ENCODE measurements at regions not wholly inside any gene's neighbourhood (a gene's known extent, or its start where the extent isn't known, plus 50 kb on each side); places are given as distances from the start of the nearest gene placed in this dataset.

- TF ChIP-seq ZC3H10 (CRISPR knock-in tag; IDR thresholded peaks at IDR 0.05) (no peak), ZFP30 (CRISPR knock-in tag; IDR thresholded peaks at IDR 0.05) (no peak), ESRRG (CRISPR knock-in tag; IDR thresholded peaks at IDR 0.05) (no peak), SNAI2 (CRISPR knock-in tag; IDR thresholded peaks at IDR 0.05) (no peak), PATZ1 (CRISPR knock-in tag; IDR thresholded peaks at IDR 0.05; ENCODE audit: borderline replicate concordance) (no peak), CREB5 (CRISPR knock-in tag; IDR thresholded peaks at IDR 0.05; ENCODE audit: low read depth) (no peak)
- ATAC-seq: no peak; the same call in 2 of the 3 replicates
These were observed 181.1 kb upstream of the SH3BP4 start for GRCh38 chr2:234770715-234771141.

- TF ChIP-seq TCF4 (CRISPR knock-in tag; IDR thresholded peaks at IDR 0.05; ENCODE audit: borderline replicate concordance): no peak
- TF ChIP-seq ISL1 (CRISPR knock-in tag; IDR thresholded peaks at IDR 0.05): 0 out of 2 replicates have a peak, but pooled peaks have one; percentile 14
- 0 out of 2 replicates have a peak, but pooled peaks have one; percentile 56 for TF ChIP-seq ZNF70 (CRISPR knock-in tag; IDR thresholded peaks at IDR 0.05)
- peak; percentile 78 for ATAC-seq
These were observed 181.7 kb upstream of the SH3BP4 start for GRCh38 chr2:234770031-234770506.

GRCh38 chr2:234768608-234769196, 183.1 kb upstream of the SH3BP4 start:
- TF ChIP-seq RARB (CRISPR knock-in tag; IDR thresholded peaks at IDR 0.05) (no peak), ZNF70 (CRISPR knock-in tag; IDR thresholded peaks at IDR 0.05) (no peak), CSDC2 (CRISPR knock-in tag; IDR thresholded peaks at IDR 0.05) (no peak), ZC3H10 (CRISPR knock-in tag; IDR thresholded peaks at IDR 0.05) (no peak), TOX (CRISPR knock-in tag; IDR thresholded peaks at IDR 0.05; ENCODE audit: borderline replicate concordance) (no peak), SNAI2 (CRISPR knock-in tag; IDR thresholded peaks at IDR 0.05) (no peak), ISL1 (CRISPR knock-in tag; IDR thresholded peaks at IDR 0.05) (no peak), ZNF8 (CRISPR knock-in tag; IDR thresholded peaks at IDR 0.05) (no peak), ZFP30 (CRISPR knock-in tag; IDR thresholded peaks at IDR 0.05) (no peak), PPARA (CRISPR knock-in tag; IDR thresholded peaks at IDR 0.05; ENCODE audit: borderline replicate concordance) (no peak), ESRRG (CRISPR knock-in tag; IDR thresholded peaks at IDR 0.05) (no peak), CREB5 (CRISPR knock-in tag; IDR thresholded peaks at IDR 0.05; ENCODE audit: low read depth) (no peak), ZNF565 (CRISPR knock-in tag; conservative IDR thresholded peaks at IDR 0.05; ENCODE audit: low read depth) (no peak)
- ATAC-seq: no peak

DNA sequence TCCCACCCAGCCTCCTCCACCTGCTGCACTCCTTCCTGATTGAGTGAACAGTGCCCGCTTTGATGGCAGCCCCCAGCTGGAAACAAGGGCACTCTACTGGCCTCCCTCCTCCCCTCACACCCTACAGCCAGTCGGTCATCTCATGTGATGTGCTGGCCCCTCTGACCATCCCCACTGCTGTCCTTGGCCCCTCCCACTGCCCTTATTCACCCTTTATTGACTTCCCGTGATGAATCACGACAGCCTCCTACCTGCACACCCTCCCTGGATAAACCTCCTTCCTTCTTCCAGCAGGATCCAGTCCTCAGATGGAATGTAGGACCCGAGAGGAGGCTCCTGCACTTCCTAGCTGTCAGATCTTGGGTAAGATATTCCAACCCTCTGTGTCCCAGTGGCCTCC, 186.5 kb upstream of the SH3BP4 start:
- no peak for ATAC-seq
- TF ChIP-seq ZC3H10 (CRISPR knock-in tag; IDR thresholded peaks at IDR 0.05): no peak
- TF ChIP-seq TOX (CRISPR knock-in tag; IDR thresholded peaks at IDR 0.05; ENCODE audit: borderline replicate concordance): no peak
- TF ChIP-seq RARB (CRISPR knock-in tag; IDR thresholded peaks at IDR 0.05): no peak
- no peak for TF ChIP-seq TSHZ2 (CRISPR knock-in tag; IDR thresholded peaks at IDR 0.05)
- TF ChIP-seq CSRNP3 (CRISPR knock-in tag; IDR thresholded peaks at IDR 0.05): no peak
- TF ChIP-seq CSDC2 (CRISPR knock-in tag; IDR thresholded peaks at IDR 0.05): no peak
- no peak for TF ChIP-seq PPARA (CRISPR knock-in tag; IDR thresholded peaks at IDR 0.05; ENCODE audit: borderline replicate concordance)
- no peak for TF ChIP-seq CREB5 (CRISPR knock-in tag; IDR thresholded peaks at IDR 0.05; ENCODE audit: low read depth)
- TF ChIP-seq TCF4 (CRISPR knock-in tag; IDR thresholded peaks at IDR 0.05; ENCODE audit: borderline replicate concordance): no peak
- TF ChIP-seq SNAI2 (CRISPR knock-in tag; IDR thresholded peaks at IDR 0.05): no peak
- TF ChIP-seq ZNF8 (CRISPR knock-in tag; IDR thresholded peaks at IDR 0.05): no peak
- no peak for TF ChIP-seq PATZ1 (CRISPR knock-in tag; IDR thresholded peaks at IDR 0.05; ENCODE audit: borderline replicate concordance)
- no peak for TF ChIP-seq ARNTL (CRISPR knock-in tag; IDR thresholded peaks at IDR 0.05; ENCODE audit: borderline replicate concordance, low read depth)
- no peak for TF ChIP-seq ZNF565 (CRISPR knock-in tag; conservative IDR thresholded peaks at IDR 0.05; ENCODE audit: low read depth)
- no peak for TF ChIP-seq ZFP3 (CRISPR knock-in tag; IDR thresholded peaks at IDR 0.05)
- TF ChIP-seq BACH2 (CRISPR knock-in tag; IDR thresholded peaks at IDR 0.05; ENCODE audit: borderline replicate concordance): no peak

Measured in SK-N-SH treated with all-trans-retinoic acid at 6 μM for 48 hours (cell line).